Stimulated activated effector memory CD8-positive, alpha-beta T cell treated with anti-CD3 and anti-CD28 coated beads, Interleukin-12 subunit alpha, Interleukin-12 subunit beta, amount 100 ng/mL, for 72 hours (primary cell): ENCODE measurements at regions not wholly inside any gene's neighbourhood (a gene's known extent, or its start where the extent isn't known, plus 50 kb on each side); places are given as distances from the start of the nearest gene placed in this dataset.

ENCODE experiments used
- ATAC-seq: fragments of 150-1000 bp; cut with Tn5 transposase; 2 replicates; pipeline ENCODE4 v1.10.0; 2021
- DNase-seq, 2 donors: peaks; one replicate each; pipeline ENCODE4 v3.0.0; 2021 to 2022; ENCODE audit warnings: low spot score in 2 of 2
- H3K27ac Mint-ChIP-seq: one replicate; pipeline ENCODE4 v1.8.0; 2022; ENCODE audit warnings: mild to moderate bottlenecking, mixed read lengths
- H3K36me3 Mint-ChIP-seq: one replicate; pipeline ENCODE4 v1.8.0; 2022; ENCODE audit warnings: mild to moderate bottlenecking, mixed read lengths
- H3K4me1 Mint-ChIP-seq: one replicate; pipeline ENCODE4 v1.8.0; 2022; ENCODE audit warnings: mixed read lengths
- H3K4me3 Mint-ChIP-seq: one replicate; pipeline ENCODE4 v1.8.0; 2022; ENCODE audit warnings: mild to moderate bottlenecking, mixed read lengths
- H3K9me3 Mint-ChIP-seq: one replicate; pipeline ENCODE4 v1.8.0; 2022; ENCODE audit warnings: mixed read lengths

DNA sequence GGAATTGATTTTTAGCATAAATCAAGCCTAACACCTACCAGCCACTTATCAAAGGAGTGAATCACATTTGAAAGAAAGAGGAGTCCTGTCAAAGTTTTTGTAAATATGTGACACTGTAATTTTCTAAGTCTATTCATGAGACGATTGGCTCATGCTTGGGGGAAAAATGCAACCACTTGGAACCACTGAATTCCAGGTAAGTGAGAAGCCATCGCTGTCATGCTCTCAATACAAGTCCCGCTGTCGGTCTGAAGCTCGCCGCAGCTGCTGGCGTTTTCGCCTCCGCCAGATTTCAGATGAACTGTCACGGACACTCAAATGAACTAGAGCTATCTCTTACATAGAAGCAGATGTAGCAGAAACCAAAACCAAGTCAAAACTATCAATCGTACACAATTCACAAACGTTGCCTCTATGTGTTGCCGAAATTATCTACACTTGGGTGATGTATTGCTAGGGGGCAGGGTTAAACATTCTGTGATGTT, 279.8 kb upstream of the FZD8 start:
- no peaks in the 10 kb centered on the region for H3K36me3 Mint-ChIP-seq
- H3K4me3 Mint-ChIP-seq = no peak overlapping the region
- ATAC-seq = no peak
- DNase-seq = no peak
- H3K27ac Mint-ChIP-seq = no peak overlapping the region
- H3K9me3 Mint-ChIP-seq = peaks cover 6% of the 10 kb centered on the region
- H3K4me1 Mint-ChIP-seq = no peaks in the 10 kb centered on the region

DNA sequence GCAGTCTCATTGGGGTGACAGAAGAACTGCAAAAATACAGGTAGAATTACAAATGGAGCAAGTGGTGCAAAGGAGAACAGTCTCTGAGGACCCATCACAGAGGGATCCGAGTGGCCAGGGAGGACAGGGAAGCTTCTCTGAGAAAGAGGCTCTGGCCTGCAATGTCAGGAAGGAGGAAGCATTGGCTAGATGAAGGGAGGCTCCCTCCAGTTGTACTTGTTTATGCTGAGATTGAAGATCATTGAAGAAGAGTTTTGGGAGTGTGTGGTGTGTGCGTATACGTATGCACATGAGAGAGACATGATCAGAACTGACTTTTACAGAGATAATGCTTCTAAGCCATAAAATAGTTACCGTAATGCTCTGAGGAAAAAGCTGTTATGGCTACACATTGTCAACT, 274.7 kb upstream of the FZD8 start:
- no peak overlapping the region for H3K4me3 Mint-ChIP-seq
- H3K36me3 Mint-ChIP-seq = no peaks in the 10 kb centered on the region
- no peak overlapping the region for H3K27ac Mint-ChIP-seq
- ATAC-seq (no peak), DNase-seq (no peak)
- peaks cover 7% of the 10 kb centered on the region for H3K9me3 Mint-ChIP-seq
- H3K4me1 Mint-ChIP-seq = no peaks in the 10 kb centered on the region

DNA sequence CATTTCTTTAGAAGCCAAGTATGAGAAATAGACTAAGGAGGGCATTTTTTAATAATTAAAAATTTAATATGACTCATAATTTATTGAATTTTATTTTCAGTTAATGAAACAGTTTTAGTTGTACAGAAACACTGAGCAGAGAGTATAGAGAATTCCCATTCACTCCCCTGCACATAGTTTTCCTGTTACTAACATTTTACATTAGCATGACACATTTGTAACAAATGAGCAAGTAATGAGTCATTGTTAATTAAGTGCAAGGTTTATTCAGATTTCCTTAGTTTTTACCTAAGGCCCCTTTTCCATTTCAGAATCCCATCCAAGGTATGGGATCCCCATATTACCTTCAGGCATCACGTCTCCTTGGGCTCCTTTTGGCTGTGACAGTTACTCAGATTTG, 271.5 kb upstream of the FZD8 start:
- H3K27ac Mint-ChIP-seq = no peak overlapping the region
- H3K4me1 Mint-ChIP-seq = no peaks in the 10 kb centered on the region
- H3K9me3 Mint-ChIP-seq = peaks cover 10% of the 10 kb centered on the region
- no peaks in the 10 kb centered on the region for H3K36me3 Mint-ChIP-seq
- ATAC-seq (no peak), DNase-seq (no peak)
- H3K4me3 Mint-ChIP-seq = no peak overlapping the region

DNA sequence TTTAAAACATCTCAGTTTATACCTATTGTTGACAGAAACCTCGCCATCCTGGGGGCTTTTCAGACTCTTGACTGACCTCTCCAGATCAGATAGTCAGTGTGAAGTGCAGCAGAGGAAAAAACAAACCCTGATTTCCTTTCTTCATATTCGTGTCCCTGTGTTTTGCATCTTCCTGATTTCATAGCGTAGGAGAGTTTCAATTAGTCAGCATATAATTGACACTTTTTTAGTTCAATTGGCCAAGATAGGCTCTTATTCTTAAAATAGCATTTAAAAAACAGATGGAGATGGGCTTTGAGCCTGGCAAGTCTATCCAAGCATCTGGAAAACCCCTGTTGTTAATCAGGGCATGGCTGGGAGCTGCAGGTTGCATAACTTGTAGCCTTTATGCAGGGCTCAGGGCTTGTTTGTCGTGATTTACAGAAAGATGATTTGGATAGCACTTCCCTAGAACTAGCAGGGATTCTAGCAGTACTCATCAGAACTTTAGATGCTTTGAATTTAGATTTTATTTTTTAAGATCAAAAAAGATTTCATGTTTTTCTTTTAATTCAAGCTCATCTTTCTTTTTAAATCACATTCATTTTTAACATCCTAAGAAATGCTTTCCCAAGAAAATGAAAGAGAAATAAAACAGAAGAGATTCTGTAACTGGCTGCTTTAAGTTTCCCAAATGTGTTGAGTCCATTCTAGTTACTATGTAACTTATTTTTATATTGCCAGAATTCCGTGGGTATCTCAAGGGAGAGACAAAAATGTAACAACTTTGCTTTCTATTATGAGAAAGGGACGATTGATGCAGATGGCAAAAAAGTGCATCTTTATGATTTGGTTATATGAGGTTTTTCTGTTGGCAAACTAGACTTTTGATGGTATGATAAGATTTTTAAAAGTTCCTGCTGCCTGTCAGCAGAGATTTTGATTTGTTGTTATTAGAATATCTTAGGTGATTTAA, 270.8 kb upstream of the FZD8 start:
- H3K4me1 Mint-ChIP-seq = no peaks in the 10 kb centered on the region
- no peak overlapping the region for H3K4me3 Mint-ChIP-seq
- no peak for DNase-seq
- H3K9me3 Mint-ChIP-seq = peaks cover 9% of the 10 kb centered on the region
- H3K36me3 Mint-ChIP-seq = no peaks in the 10 kb centered on the region
- no peak for ATAC-seq
- no peak overlapping the region for H3K27ac Mint-ChIP-seq

DNA sequence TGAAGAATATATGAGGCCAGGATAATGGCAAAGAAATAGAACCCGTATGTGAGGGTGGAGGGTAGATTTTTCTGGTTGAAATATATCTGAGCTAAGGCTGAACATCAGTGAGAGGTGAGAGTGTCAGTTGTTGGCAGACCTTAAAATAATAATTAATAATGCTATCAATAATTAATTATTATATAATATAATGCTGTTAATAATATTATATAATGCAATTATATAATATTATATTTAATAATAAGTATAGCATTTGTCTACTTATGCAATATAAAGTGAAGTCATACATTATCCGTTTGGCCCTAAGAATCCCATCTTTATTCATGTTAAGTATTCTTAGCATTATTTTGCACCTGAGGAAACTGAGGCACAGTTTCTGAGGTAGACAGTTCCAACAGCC, 269.9 kb upstream of the FZD8 start:
- Mint-ChIP-seq H3K27ac (no peak overlapping the region), H3K4me3 (no peak overlapping the region), H3K9me3 (peaks cover 7% of the 10 kb centered on the region), H3K4me1 (no peaks in the 10 kb centered on the region), H3K36me3 (no peaks in the 10 kb centered on the region)
- ATAC-seq (no peak), DNase-seq (no peak)

DNA sequence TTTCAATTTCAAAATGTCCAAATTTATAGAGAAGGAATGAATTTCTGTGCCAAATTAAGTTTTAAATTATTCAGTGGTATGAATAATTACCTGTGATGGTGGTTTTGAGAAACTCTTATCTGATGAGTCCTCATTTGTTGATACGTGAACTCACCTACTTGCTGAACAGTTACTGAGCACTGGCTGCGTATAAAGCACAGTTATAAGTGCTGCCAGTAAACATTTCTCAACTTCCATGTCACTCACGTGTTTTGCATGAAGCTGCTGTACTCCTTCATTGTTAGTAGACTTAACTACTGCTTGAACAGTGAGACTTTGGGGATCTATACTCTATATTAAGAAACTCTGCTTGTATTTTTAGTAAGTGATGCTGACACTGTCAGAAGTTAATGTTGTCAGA, 269.1 kb upstream of the FZD8 start:
- no peak for ATAC-seq
- H3K4me1 Mint-ChIP-seq = no peaks in the 10 kb centered on the region
- H3K9me3 Mint-ChIP-seq = peaks cover 3% of the 10 kb centered on the region
- H3K27ac Mint-ChIP-seq = no peak overlapping the region
- DNase-seq = no peak
- no peaks in the 10 kb centered on the region for H3K36me3 Mint-ChIP-seq
- H3K4me3 Mint-ChIP-seq = no peak overlapping the region

DNA sequence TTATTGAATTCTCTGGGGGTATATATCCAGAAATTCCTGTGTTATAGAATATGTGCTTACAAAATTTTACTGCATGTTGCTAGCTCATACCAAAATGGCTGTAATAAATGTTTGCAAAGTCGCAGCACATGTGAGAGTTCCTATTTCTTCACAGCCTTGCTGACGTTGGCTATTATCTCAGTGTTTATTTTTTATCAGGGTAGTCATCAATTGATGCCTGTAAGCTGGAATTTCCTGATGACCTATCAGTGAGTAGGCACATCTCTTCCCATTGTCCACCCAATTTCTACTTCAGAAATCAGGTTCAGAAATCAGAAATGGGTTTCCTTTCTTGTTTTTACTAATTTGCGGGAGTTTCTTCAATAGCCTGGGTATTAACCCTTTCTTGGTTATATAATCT, 268.1 kb upstream of the FZD8 start:
- no peak for DNase-seq
- peaks cover 3% of the 10 kb centered on the region for H3K9me3 Mint-ChIP-seq
- no peaks in the 10 kb centered on the region for H3K36me3 Mint-ChIP-seq
- no peak overlapping the region for H3K27ac Mint-ChIP-seq
- H3K4me3 Mint-ChIP-seq = no peak overlapping the region
- no peaks in the 10 kb centered on the region for H3K4me1 Mint-ChIP-seq
- no peak for ATAC-seq

DNA sequence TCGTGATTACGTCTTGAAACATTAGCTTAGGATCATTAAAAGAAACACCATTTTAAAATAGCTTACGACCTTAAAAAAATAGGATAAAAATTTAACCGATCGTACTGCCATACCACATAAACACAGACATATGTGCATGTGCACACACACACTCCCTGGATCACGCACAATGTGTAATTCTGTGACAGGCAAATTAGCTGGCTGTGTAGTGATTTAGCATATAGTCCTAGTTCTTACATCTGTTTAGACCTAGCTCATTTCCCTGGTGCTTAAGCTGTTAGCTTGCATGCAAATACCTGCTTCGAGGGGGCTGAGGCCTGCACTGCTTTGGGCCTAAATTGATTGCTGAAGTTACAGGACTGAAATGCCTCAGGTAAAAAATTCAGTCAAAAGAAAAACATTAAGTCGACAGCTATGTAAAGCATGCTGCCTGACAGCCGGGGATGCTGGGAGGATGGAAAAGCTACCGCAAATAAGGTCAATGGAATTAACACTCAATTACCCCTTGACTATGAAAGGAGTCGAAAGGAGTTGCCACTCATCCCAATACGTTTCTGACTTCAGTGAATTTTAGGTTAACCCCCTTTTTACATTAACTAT, 267.1 kb upstream of the FZD8 start:
- Mint-ChIP-seq H3K4me1 (no peaks in the 10 kb centered on the region), H3K27ac (no peak overlapping the region), H3K4me3 (no peak overlapping the region), H3K9me3 (peaks cover 3% of the 10 kb centered on the region), H3K36me3 (no peaks in the 10 kb centered on the region)
- ATAC-seq (no peak), DNase-seq (no peak)

DNA sequence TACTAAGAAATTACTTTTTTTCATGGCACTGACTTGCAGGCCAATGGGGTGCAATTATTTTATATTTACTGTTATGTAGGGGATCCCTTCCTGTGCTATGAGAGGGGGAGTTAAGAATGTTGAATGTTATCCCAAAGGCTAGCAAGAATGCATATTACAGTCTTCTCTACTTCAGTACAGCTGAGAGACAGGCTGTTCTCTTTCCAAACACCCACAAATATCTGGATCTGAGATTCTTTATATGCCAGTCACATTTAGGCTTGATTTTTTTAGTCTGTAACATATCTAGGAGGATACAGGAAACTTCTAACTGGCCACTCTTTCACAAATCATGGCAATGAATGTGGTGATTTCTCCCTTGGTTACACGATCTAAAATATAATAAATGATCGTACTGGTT, 266.4 kb upstream of the FZD8 start:
- DNase-seq = no peak
- no peak overlapping the region for H3K27ac Mint-ChIP-seq
- no peak for ATAC-seq
- no peak overlapping the region for H3K4me3 Mint-ChIP-seq
- H3K36me3 Mint-ChIP-seq = no peaks in the 10 kb centered on the region
- H3K9me3 Mint-ChIP-seq = peaks cover 3% of the 10 kb centered on the region
- no peaks in the 10 kb centered on the region for H3K4me1 Mint-ChIP-seq

DNA sequence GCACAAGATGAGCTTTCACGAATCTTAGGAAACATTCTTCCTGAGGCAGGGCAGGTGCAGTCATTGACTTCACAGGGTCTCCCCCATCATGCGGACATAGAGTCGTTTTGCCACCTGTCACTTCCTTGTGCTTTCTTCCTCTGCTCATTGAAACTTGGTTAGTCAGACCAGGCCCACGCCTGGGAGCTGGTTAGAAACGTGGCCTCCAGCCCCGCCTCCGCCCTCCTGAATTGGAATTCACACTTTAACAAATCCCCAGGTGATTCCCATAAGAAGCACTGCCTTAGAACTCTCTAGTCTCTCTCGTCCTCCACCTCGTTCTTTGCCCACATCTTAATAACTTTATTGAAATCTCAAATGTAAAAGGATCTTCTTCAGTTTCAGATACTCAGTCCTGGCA, 265.5 kb upstream of the FZD8 start:
- no peak overlapping the region for H3K4me3 Mint-ChIP-seq
- no peaks in the 10 kb centered on the region for H3K36me3 Mint-ChIP-seq
- ATAC-seq = no peak
- no peak for DNase-seq
- no peak overlapping the region for H3K27ac Mint-ChIP-seq
- peaks cover 3% of the 10 kb centered on the region for H3K9me3 Mint-ChIP-seq
- H3K4me1 Mint-ChIP-seq = no peaks in the 10 kb centered on the region

DNA sequence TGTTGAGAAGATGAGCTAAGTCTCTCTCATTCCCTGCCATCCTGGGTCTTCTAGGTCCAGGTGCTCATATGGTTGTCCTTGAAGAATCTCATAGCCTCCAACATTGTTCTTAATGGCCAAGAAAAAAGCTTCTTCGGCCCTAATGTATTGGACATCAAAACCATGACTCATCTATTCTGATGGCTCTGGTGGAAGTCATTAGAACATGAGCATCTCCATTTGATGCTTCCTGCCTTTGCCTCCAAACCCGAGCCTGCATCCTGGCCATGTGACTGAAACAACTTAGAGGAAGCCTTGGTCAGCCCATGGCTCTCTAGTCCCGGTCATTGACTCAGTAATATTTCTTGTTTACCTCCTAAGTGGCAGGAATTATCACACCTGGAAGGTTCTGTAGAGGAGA, 264.1 kb upstream of the FZD8 start:
- Mint-ChIP-seq H3K4me1 (no peaks in the 10 kb centered on the region), H3K27ac (no peak overlapping the region), H3K9me3 (peaks cover 3% of the 10 kb centered on the region), H3K4me3 (no peak overlapping the region), H3K36me3 (no peaks in the 10 kb centered on the region)
- ATAC-seq = no peak
- no peak for DNase-seq

DNA sequence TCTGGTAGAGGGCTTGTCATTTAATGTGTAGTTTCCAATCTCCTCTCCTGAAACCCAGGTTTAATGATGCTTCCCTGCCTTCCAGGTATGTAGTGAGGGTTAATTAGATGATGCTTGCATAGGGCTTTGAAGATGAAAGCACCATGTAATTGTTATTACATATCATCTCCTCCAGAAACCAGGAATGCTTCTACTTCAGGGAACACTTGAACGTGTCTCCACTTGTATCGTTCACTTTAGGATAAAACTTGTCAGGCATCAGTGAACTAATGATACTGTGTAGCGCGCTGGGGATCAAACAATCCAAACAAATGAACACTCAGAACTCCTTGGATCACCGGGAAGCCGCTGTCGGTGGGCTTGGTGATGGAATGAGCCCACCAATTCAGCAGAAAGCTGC, 260.9 kb upstream of the FZD8 start:
- DNase-seq (no peak), ATAC-seq (no peak)
- Mint-ChIP-seq H3K9me3 (no peaks in the 10 kb centered on the region), H3K36me3 (no peaks in the 10 kb centered on the region), H3K4me3 (no peak overlapping the region), H3K27ac (no peak overlapping the region), H3K4me1 (no peaks in the 10 kb centered on the region)

DNA sequence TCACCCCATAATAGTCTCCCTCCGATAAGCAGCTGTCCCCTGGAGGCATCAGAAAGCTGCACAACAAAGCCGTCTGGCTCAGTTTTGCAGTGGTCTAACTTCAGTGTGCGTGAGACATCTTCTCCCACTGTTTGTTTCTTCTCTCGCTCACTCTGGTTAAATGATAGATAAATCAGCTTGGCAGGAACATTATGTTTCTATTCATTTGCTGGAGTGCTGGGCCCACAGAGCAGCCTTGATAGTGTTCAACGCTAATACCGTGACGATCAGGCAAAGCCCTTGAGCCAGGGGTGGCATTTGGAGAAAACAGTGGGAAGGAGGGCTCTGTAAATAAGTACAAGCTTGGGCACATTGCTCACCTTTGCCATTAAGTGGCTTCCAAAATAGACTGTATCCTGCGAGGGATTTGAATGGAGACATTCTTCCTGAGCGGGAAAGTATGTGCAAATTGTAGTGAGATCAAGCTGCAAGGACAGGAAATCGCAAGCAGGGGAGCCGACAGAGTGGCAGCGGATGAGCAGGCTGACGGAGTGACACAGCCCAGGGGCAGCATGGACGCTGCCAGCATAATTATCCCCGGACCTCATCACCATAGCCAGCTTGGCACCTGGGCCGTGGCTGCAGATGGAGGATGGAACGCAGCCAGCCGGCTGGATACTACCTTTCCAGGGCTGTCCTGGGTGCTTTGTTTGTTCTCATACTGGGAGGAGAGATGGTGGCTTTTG, 256.8 kb upstream of the FZD8 start:
- Mint-ChIP-seq H3K9me3 (no peaks in the 10 kb centered on the region), H3K4me3 (no peak overlapping the region), H3K4me1 (no peaks in the 10 kb centered on the region), H3K36me3 (no peaks in the 10 kb centered on the region), H3K27ac (no peak overlapping the region)
- DNase-seq = no peak
- no peak for ATAC-seq

DNA sequence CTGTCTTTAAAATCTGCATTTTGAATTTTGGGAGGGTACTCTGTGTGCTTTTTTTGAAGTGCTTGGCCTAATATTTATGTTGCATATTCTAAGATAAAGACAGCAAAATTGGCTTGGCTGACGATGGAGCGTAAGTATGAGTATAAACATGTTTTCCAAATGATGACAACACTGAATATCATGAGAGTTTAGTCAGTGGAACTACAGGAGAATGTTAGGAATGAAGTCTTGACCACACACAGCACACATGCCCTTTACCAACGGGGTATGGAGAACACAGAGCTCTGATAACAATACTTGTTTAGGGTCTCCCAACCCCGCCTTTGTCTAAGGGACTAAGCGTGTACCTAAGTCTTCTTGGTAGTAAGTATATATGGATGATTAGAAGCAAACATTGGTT, 253.9 kb upstream of the FZD8 start:
- no peak for DNase-seq
- ATAC-seq = no peak
- Mint-ChIP-seq H3K9me3 (no peaks in the 10 kb centered on the region), H3K27ac (no peak overlapping the region), H3K4me1 (no peaks in the 10 kb centered on the region), H3K36me3 (no peaks in the 10 kb centered on the region), H3K4me3 (no peak overlapping the region)

DNA sequence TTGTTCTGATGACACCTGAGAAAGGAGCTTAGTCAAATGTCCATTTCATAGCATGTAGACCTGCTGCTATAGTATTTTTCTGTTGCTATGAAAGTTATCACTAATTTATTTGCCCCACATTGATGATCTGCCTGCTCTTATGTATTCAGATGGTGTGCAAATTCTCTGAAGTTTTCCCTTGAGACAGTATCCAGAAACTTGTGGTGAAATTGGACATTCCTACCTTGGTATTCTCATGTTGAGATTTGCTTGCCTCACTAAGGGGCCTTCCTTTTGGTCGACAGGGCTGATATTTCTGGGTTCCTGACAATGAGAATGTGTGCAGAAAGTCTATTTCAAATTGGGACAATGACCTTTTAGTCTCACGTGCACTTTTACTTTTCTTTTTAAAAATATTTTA, 253.2 kb upstream of the FZD8 start:
- no peak for ATAC-seq
- Mint-ChIP-seq H3K4me1 (no peaks in the 10 kb centered on the region), H3K9me3 (no peaks in the 10 kb centered on the region), H3K36me3 (no peaks in the 10 kb centered on the region), H3K4me3 (no peak overlapping the region), H3K27ac (no peak overlapping the region)
- no peak for DNase-seq

DNA sequence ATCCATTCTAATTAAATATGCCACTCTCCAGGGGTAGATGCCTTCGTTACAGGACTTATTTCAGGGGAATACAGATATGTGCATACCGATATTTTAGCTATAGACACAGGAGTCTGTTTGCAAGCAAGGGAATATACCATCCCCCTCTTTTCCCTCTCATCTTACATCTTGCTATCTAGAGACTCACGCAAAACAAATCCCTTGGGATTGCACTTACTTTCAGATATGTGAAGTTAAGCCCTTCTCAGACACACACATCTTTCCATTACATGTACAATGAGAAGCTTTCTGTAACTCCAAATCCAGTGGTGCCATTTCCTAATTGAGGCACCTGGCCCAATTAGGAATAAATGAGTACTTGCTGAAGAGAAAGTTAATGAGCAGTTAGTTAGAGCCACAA, 250.4 kb upstream of the FZD8 start:
- Mint-ChIP-seq H3K9me3 (no peaks in the 10 kb centered on the region), H3K36me3 (no peaks in the 10 kb centered on the region), H3K4me3 (no peak overlapping the region), H3K4me1 (no peaks in the 10 kb centered on the region), H3K27ac (no peak overlapping the region)
- no peak for DNase-seq
- no peak for ATAC-seq
